ENCODE measurements at regions not wholly inside any gene's neighbourhood (a gene's known extent, or its start where the extent isn't known, plus 50 kb on each side); places are given as distances from the start of the nearest gene placed in this dataset.
"Not testable (repeated sequence)": the region's sequence is repeated elsewhere in the genome, so short reads cannot be mapped to it uniquely, and the experiment has no call there.

DNA sequence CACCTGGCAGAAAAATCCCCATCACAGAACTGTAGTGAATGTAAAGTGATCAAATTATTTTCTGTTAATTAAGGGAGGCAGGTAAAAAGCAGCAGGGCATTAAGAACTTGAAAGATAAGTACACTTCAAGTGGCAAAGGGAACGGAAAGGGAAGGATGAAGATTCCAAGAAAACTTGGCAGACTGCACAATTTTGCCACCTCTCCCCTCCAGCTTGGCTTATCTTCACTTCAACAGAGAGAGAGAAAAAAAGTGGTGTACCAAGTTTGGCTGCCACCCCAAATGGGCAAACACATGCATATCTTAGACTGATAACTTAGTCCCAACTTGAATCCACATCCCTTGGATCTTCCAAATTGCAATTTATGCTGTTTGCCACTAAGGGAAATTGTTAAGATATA is 598.1 kb upstream of the ACTRT1 start:
- DNase-seq (ENCODE audit: low spot score), result no peak

DNA sequence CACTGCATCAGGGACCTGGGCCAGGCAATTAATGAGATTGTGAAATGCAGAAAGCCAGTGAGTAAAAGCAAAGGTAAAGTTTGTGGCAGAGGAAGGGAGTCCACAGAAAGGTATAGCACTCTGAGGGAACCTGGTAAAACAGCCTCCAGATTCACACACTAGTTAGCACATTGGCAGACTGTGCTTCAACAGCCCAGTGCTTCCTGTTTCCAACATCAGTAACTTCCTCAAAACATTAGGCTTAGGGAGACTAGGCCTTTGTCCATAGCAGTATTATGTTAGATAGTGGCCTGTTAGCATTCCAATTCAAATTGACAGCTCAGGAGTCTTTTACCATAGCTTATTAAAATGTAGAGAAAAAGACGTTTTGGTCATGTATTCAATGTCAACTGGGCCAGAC is 582.6 kb upstream of the ACTRT1 start:
- no peak for DNase-seq (ENCODE audit: low spot score)

DNA sequence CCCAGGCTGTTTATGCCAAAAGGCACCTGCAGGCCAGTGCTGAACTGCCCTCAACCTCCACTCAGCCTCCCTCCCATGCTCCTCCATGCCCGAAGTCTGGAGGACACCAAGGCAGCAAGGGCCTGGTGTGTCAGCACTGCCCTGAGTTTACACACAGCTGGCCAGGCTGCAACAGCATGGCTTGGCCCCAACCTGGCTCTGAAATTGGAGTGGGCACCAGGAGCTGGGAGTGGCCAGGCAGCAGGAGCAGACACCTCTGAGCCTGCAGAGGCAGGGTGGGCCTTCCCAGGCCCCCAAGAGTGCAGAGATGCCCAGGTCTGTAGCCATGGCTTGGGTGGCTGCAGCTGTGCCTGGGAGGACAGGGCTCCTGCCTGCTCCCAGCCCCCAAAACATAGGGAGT is 571.2 kb upstream of the ACTRT1 start:
- no peak for DNase-seq (ENCODE audit: low spot score)

- no peak for DNase-seq (ENCODE audit: low spot score)
These were observed 570.1 kb upstream of the ACTRT1 start for GRCh38 chrX:128622296-128622695.

- DNase-seq (ENCODE audit: low spot score), result no peak
These were observed 567.3 kb upstream of the ACTRT1 start for GRCh38 chrX:128619490-128619889.

- DNase-seq (ENCODE audit: low spot score), result no peak
These were observed 564.7 kb upstream of the ACTRT1 start for GRCh38 chrX:128616933-128617332.

- DNase-seq (ENCODE audit: low spot score), result not testable (repeated sequence)
These were observed 554.6 kb upstream of the ACTRT1 start for GRCh38 chrX:128606817-128607216.

DNA sequence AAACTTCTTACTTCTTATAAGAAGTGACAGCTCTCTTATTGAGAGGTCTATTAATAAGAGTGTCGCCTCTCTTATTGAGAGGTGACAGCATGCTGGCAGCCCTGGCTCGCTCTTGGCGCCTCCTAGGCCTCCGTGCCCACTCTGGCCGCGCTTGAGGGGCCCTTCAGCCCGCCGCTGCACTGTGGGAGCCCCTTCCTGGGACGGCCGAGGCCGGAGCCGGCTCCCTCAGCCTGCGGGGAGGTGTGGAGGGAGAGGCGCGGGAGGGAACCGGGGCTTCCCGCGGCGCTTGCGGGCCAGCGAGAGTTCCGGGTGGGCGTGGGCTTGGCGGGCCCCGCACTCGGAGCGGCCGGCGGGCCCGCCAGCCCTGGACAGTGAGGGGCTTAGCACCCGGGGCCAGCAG is 554.2 kb upstream of the ACTRT1 start:
- not testable (repeated sequence) for DNase-seq (ENCODE audit: low spot score)

DNA sequence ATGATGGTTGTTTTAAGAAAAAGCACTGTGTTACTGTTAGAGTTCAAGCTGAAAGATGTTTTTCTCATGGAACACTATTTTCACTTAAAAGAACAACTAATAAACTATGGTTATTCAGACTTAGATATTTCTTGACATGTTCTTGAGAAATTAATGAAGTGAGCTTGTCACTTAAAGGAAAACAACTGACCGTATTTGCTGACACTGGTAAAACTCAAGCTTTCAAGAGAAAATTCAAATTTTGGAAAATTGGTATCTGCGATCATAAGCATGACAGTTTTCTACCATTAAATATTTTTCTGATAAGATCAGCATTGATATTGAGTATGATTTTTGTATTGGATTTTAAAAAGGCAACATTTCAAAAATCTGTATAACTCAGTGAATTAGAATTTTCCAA is 549.5 kb upstream of the ACTRT1 start:
- no peak for DNase-seq (ENCODE audit: low spot score)

DNA sequence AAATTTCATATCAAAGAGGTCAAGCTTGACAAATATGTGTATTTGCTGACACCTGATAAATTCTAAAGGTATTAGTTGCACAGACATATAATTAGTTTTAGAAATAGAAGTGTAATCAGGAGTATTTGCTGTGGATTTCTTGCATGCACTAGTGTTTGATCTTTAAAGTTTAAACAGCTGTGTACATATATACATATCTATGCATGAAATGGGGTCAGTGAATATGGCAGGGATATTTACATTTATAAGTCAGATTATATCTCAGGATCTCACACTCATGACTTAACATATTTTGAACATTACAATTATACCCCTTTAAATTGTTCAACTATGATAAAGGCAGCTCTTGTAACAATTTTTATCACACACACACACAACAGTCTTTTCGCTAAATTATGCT is 547.4 kb upstream of the ACTRT1 start:
- no peak for DNase-seq (ENCODE audit: low spot score)

DNA sequence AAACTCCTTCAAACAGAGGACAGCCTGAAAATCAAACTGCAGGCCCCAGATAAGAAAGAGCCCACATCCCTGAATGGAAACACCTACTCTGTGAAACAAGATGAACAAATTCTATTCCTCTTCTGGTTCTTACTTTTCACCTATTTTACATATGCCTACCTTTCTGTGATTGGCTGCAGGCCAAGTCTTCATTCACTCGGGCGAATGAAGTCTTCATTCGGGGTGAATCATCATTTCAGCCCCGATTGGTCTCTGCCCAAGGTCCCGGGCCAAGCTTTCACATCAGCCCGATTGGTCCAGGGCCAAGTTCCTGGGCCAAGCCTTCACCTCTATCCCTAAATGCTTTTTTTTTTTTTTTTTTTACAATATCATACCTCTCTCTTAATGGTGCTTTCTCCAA is 529.8 kb upstream of the ACTRT1 start:
- DNase-seq (ENCODE audit: low spot score), result no peak

DNA sequence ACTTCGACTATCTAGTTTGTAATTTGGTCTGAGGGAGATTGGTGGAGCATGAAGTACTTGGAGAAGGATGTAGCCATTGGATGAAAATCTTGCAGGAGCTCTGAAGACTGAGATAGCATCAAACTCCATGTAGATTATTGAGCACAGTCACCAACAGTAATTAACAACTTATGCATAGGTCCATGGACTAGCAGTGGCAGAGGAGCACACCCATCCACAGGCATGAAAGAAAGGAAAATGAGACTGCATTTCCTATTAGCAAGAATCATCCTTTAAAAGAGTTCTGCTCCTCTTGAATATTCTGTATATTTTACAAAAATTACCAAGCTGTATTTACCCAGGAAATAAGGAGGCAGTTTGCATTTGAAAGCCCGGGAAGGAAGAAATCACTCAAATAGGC is 529.4 kb upstream of the ACTRT1 start:
- no peak for DNase-seq (ENCODE audit: low spot score)

GRCh38 chrX:128543114-128543513 is 490.9 kb upstream of the ACTRT1 start:
- DNase-seq (ENCODE audit: low spot score), result peak; percentile 68

DNA sequence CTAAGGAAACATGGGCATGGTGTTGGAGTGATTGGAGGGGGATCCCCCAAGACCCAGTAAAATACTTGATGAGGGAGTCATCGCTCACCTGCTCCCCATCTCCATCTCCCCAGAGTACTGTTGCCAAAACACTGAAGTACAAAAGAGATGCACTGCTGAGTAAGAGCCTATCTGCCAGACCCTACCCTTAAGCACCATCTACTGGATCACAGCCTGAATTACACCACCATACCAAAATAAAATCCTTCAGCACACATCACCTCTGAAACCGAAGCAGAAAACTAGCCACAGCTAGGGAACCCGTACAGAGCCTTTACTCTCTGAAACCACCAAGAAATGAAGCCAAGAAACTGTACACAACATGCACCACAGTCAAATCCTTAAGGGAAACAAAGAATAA is 466.3 kb upstream of the ACTRT1 start:
- no peak for DNase-seq (ENCODE audit: low spot score)

- DNase-seq (ENCODE audit: low spot score), result peak; percentile 53
These were observed 465.5 kb upstream of the ACTRT1 start for GRCh38 chrX:128517691-128518090.

- no peak for DNase-seq (ENCODE audit: low spot score)
These were observed 452.3 kb upstream of the ACTRT1 start for GRCh38 chrX:128504496-128504895.

- no peak for DNase-seq (ENCODE audit: low spot score)
These were observed 411.9 kb upstream of the ACTRT1 start for GRCh38 chrX:128464116-128464515.

GRCh38 chrX:128460835-128461234 is 408.6 kb upstream of the ACTRT1 start:
- DNase-seq (ENCODE audit: low spot score), result no peak

DNA sequence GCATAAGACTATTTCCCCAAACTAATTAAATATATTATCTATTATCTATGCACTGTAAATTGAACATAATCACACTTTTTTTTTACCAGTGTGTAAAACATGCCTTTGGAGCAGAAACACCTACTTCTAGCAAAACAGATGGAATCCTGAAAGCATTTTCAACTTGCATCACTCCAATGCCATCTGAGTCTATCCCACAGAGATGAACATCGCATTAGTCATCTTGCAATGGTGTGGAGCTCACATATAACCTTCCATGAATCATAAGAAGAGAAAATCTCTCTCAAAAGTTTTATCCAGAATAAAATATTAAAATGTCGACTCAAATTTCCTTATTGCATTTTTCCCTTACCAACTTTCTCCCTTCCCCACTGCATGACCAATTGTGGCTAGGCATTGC is 406.7 kb upstream of the ACTRT1 start:
- no peak for DNase-seq (ENCODE audit: low spot score)

GRCh38 chrX:128457674-128458073 is 405.5 kb upstream of the ACTRT1 start:
- DNase-seq (ENCODE audit: low spot score), result no peak

- DNase-seq (ENCODE audit: low spot score), result no peak
These were observed 387.0 kb upstream of the ACTRT1 start for GRCh38 chrX:128439159-128439558.

DNA sequence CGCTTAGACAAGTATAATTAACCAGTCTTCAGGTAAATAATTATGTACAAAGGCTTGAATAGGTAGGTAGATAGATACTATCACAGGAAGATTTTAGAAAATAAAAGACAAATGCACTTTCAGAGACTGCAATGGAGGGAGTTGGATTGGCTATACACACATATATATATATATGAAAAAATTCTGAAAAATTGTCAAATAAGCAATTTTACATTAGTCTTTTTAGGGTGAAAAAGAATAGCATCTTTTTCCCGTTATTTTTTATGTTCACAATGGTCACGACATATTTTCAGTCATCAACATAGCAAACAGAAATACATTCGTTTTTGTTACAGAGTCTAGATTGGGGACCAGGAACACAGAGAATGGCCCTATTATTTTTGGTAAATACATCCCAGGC is 385.9 kb upstream of the ACTRT1 start:
- DNase-seq (ENCODE audit: low spot score), result no peak

- no peak for DNase-seq (ENCODE audit: low spot score)
These were observed 384.3 kb upstream of the ACTRT1 start for GRCh38 chrX:128436397-128437103.

- DNase-seq (ENCODE audit: low spot score), result no peak
These were observed 373.3 kb upstream of the ACTRT1 start for GRCh38 chrX:128425546-128425945.
